NCI-H1048 (cell line): ENCODE measurements at regions not wholly inside any gene's neighbourhood (a gene's known extent, or its start where the extent isn't known, plus 50 kb on each side); places are given as distances from the start of the nearest gene placed in this dataset.

Experiments used
- DNase-seq: peaks from one replicate; lab custom pipeline; 2025; lab: John Stamatoyannopoulos, UW

GRCh38 chr3:124497487-124497886 lies 232.8 kb upstream of the UMPS start:
- DNase-seq: no peak

- DNase-seq: no peak
Measured at GRCh38 chr3:124498891-124499290, 231.4 kb upstream of the UMPS start.

GRCh38 chr3:124504332-124505059 lies 225.8 kb upstream of the UMPS start:
- no peak for DNase-seq

GRCh38 chr3:124509884-124510283 lies 220.4 kb upstream of the UMPS start:
- DNase-seq: no peak

GRCh38 chr3:124510290-124510689 lies 220.0 kb upstream of the UMPS start:
- no peak for DNase-seq

- no peak for DNase-seq
Measured at GRCh38 chr3:124512881-124513609, 217.2 kb upstream of the UMPS start.

- DNase-seq: no peak
Measured at GRCh38 chr3:124513610-124513997, 216.6 kb upstream of the UMPS start.

GRCh38 chr3:124514683-124515082 lies 215.6 kb upstream of the UMPS start:
- DNase-seq: no peak

GRCh38 chr3:124516333-124516732 lies 213.9 kb upstream of the UMPS start:
- no peak for DNase-seq

GRCh38 chr3:124517306-124517705 lies 212.9 kb upstream of the UMPS start:
- no peak for DNase-seq

- DNase-seq: no peak
Measured at GRCh38 chr3:124518350-124518749, 211.9 kb upstream of the UMPS start.

GRCh38 chr3:124519591-124520194 lies 210.6 kb upstream of the UMPS start:
- DNase-seq: no peak

GRCh38 chr3:124520970-124521369 lies 209.3 kb upstream of the UMPS start:
- no peak for DNase-seq

GRCh38 chr3:124522082-124522625 lies 208.1 kb upstream of the UMPS start:
- no peak for DNase-seq

GRCh38 chr3:124526601-124527000 lies 203.7 kb upstream of the UMPS start:
- DNase-seq: no peak

GRCh38 chr3:124529826-124530571 lies 200.3 kb upstream of the UMPS start:
- no peak for DNase-seq

- no peak for DNase-seq
Measured at GRCh38 chr3:124530916-124531315, 199.3 kb upstream of the UMPS start.

- DNase-seq: no peak
Measured at GRCh38 chr3:124532071-124532470, 198.2 kb upstream of the UMPS start.

GRCh38 chr3:124535306-124535705 lies 194.9 kb upstream of the UMPS start:
- DNase-seq: no peak

- no peak for DNase-seq
Measured at GRCh38 chr3:124540550-124541211, 189.6 kb upstream of the UMPS start.

- no peak for DNase-seq
Measured at GRCh38 chr3:124542214-124542869, 187.9 kb upstream of the UMPS start.
